ENCODE measurements at regions not wholly inside any gene's neighbourhood (a gene's known extent, or its start where the extent isn't known, plus 50 kb on each side); places are given as distances from the start of the nearest gene placed in this dataset.

DNA sequence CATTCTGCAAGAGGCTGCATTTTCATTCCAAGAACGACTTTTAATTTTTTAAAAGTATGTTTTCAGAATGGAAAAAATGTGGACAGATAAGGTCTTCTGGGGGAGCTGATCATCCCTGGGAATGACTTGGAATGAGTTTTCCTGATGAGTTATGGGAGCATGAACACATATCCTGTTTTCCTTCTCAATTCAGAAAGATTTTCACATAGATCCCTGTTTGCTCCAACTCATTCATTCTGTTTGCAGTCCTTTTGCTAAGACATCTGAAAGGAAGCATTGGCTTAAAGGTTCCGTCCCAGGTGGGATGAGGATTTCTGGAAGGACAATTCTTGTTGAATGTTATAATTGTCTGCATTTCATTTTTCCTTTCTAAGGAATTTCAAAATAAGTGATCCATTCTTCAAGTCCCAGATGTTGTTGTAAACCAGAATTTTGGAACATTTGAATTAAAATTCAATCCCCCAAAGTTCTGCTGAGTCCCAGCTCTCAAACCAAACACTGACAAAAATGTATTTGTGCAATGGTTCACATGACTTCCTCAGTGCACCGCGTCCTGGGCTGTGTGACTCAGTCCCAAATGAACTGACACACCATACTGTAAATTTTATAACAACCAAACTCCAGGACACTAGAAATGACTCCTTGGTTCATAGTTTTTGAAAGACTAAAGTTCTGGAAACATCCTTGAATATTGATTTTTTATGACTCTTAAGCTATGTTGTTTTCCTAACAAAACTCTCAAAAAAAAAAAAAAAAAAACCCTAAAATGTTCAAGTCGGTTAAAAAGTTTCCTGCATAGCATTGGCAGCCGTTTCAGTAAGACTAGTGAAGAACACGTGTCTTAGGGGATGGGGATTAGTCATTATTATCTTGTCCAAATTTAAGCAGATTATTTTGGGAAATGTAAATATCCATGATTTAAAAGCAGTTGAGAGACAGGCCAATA is 281.8 kb upstream of the TCF4 start:
- no peaks in the 10 kb centered on the region for H3K36me3 Mint-ChIP-seq (ENCODE audit: low read depth)
- H3K27ac Mint-ChIP-seq: no peak overlapping the region
- no peak overlapping the region for H3K4me3 Mint-ChIP-seq
- H3K9me3 Mint-ChIP-seq: no peaks in the 10 kb centered on the region
- H3K27me3 Mint-ChIP-seq: no peaks in the 10 kb centered on the region
- DNase-seq: no peak
- intact Hi-C loops (cut with micrococcal nuclease): no loop called here
- no peaks in the 10 kb centered on the region for H3K4me1 Mint-ChIP-seq

DNA sequence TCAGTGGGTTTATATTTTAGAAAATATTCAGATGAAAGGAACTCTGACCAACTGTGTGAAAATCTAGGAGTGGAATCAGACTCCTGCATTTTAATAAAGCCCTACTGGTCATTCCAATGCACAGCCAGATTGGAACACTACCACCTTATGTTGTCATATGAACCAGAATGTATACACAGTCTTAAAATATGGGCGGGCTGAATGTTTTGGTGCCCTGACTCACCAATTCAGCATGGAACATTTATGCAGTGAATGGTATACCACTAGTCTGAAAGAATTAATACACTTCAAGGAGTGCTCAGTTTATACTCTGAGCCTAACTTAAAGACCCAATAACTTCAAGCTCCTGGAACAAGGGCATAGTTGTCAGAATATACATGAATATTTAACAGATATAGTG is 280.9 kb upstream of the TCF4 start:
- no peak overlapping the region for H3K27ac Mint-ChIP-seq
- no peak overlapping the region for H3K4me3 Mint-ChIP-seq
- intact Hi-C loops (cut with micrococcal nuclease): no loop called here
- no peaks in the 10 kb centered on the region for H3K4me1 Mint-ChIP-seq
- H3K36me3 Mint-ChIP-seq (ENCODE audit: low read depth): no peaks in the 10 kb centered on the region
- DNase-seq: no peak
- no peaks in the 10 kb centered on the region for H3K9me3 Mint-ChIP-seq
- no peaks in the 10 kb centered on the region for H3K27me3 Mint-ChIP-seq

DNA sequence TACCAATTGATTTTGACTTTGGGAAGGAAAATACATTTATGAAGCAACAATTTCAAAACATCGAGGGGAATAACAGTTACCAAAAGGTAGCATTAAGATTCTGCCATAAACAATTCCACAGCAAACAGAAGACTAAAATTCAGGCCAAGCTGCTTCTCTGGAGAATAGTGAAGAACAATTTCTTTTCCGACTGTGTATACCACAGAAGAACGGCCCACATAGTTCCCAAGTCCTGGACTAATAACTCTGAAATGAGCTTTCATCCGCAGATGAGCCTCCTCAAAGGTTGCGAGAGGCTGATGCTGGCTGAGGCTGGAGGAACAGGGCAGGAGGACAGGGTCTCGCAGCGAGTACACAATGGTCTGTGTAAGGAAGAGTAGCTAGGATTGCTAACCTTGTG is 278.9 kb upstream of the TCF4 start:
- intact Hi-C loops (cut with micrococcal nuclease): no loop called here
- H3K4me3 Mint-ChIP-seq: no peak overlapping the region

DNA sequence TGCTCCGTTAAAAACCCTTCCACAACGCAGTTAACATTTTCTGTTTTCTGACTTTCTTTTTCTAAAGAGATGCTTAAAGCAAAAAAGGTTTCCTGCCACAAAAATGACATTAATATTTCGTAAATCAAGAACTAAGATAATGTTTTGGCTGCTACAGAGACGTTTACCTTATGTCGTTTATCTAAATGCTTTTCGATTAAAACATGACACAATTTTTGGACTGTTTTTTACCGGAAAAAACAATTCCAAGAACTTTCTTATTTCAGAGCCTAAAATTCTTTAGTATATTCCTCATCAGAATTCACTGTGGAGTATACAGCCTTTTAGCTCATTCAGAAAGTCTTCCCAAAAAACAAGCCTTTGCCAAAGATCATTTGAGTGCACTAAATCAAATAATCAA is 278.0 kb upstream of the TCF4 start:
- Mint-ChIP-seq H3K4me3 (no peak overlapping the region), H3K36me3 (ENCODE audit: low read depth) (no peaks in the 10 kb centered on the region), H3K4me1 (no peaks in the 10 kb centered on the region), H3K27ac (no peak overlapping the region), H3K9me3 (no peaks in the 10 kb centered on the region), H3K27me3 (no peaks in the 10 kb centered on the region)
- intact Hi-C loops (cut with micrococcal nuclease): no loop called here
- DNase-seq: no peak

More for the DNA sequence above, 278.9 kb upstream of the TCF4 start:
- H3K27me3 Mint-ChIP-seq: no peaks in the 10 kb centered on the region
- no peaks in the 10 kb centered on the region for H3K4me1 Mint-ChIP-seq
- H3K9me3 Mint-ChIP-seq: no peaks in the 10 kb centered on the region
- no peaks in the 10 kb centered on the region for H3K36me3 Mint-ChIP-seq (ENCODE audit: low read depth)
- no peak overlapping the region for H3K27ac Mint-ChIP-seq
- DNase-seq: no peak

DNA sequence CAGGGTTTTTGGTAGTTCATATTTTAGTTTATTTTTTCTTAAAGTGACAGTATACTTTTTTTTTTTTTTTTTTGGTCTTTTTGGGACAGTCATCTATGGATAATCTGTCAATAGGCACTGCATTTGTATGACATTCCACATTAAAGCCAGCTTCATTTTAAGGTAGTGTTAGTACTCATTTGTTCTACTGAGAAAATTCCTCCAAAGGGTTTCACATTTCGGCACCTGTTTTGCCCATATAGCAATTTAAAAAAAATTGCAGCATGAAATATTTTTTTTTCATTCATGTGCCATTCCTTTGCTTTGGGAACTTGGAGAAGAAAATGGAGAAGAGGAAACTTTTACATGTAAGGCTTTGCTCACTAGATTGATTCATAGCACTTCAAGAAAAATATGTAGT is 276.3 kb upstream of the TCF4 start:
- no peaks in the 10 kb centered on the region for H3K36me3 Mint-ChIP-seq (ENCODE audit: low read depth)
- no peak for DNase-seq
- H3K27ac Mint-ChIP-seq: no peak overlapping the region
- H3K27me3 Mint-ChIP-seq: no peaks in the 10 kb centered on the region
- intact Hi-C loops (cut with micrococcal nuclease): no loop called here
- no peaks in the 10 kb centered on the region for H3K4me1 Mint-ChIP-seq
- no peaks in the 10 kb centered on the region for H3K9me3 Mint-ChIP-seq
- H3K4me3 Mint-ChIP-seq: no peak overlapping the region

DNA sequence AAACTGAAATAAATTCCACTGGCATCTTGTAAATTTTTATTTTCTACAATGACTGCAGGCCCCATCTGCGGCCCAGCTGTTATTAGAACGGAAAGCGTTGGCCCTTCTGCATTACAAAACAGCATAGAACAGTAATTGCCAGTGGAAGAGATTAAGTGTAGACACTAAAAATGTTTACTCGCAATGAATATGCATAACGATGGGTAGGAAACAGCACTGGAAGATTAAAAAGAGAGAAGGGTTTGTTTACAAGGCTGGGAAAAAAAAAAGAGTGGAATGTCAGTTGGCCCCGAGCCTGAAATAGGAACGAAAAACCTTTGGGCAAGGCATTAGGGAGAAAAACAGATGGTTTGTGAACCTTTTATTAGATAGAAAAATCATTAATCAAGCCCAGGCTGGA is 275.9 kb upstream of the TCF4 start:
- H3K27me3 Mint-ChIP-seq: no peaks in the 10 kb centered on the region
- intact Hi-C loops (cut with micrococcal nuclease): no loop called here

DNA sequence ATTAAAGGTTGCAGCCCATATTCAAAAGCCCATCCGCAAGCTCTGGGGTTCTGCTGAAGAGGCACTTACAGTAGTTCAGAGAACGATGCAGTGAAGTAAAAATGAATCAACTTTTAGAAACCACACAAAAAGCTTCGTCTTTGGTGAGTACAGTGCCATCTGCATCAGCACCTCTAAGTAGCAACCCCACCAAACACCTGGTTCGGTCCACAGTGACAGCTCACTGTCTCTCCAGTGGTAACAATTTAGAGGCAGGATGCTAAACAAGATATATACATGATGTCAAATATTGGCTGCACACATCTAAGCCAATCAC is 275.4 kb upstream of the TCF4 start:
- H3K4me3 Mint-ChIP-seq: no peak overlapping the region
- H3K4me1 Mint-ChIP-seq: no peaks in the 10 kb centered on the region
- no peaks in the 10 kb centered on the region for H3K9me3 Mint-ChIP-seq
- no peaks in the 10 kb centered on the region for H3K27me3 Mint-ChIP-seq
- H3K36me3 Mint-ChIP-seq (ENCODE audit: low read depth): no peaks in the 10 kb centered on the region
- intact Hi-C loops (cut with micrococcal nuclease): no loop called here
- H3K27ac Mint-ChIP-seq: no peak overlapping the region
- no peak for DNase-seq

More for the DNA sequence above, 275.9 kb upstream of the TCF4 start:
- no peak overlapping the region for H3K4me3 Mint-ChIP-seq
- no peaks in the 10 kb centered on the region for H3K4me1 Mint-ChIP-seq
- H3K27ac Mint-ChIP-seq: no peak overlapping the region
- no peaks in the 10 kb centered on the region for H3K9me3 Mint-ChIP-seq
- no peak for DNase-seq
- H3K36me3 Mint-ChIP-seq (ENCODE audit: low read depth): no peaks in the 10 kb centered on the region

DNA sequence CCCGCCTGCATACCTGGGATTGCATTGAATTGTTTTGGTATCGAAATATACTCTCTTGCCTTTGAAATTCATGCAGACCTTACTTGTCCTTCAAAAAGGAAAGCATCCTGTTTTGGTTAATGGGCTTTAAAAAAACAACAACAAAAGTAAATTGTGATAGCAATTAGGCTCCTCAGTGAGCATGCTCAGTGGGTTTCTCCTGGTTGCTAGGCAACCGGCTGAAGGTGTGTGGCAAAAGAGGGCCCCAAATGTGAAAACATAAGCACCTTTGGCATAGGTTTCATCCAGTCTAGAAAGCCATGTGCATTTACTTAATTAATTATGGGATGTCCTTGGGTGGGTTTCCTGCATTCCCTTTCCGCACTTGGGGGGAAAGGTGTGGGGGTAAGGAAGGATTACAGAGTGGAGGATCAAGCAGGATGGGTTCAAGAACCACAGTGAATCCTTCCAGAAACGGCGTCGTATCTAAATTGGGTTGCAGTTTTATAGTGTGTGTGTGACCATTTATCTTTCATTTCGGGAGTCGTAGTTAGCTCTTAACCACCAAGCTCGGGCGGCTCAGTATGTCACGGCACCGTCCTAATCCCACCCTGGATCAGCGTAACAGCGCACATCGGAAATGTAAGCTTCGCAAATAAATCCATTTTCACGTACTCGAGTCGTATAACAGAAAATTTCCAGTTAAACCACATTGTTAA is 274.9 kb upstream of the TCF4 start:
- Mint-ChIP-seq H3K9me3 (no peaks in the 10 kb centered on the region), H3K36me3 (ENCODE audit: low read depth) (no peaks in the 10 kb centered on the region), H3K27ac (no peak overlapping the region), H3K4me1 (no peaks in the 10 kb centered on the region), H3K4me3 (no peak overlapping the region), H3K27me3 (no peaks in the 10 kb centered on the region)
- intact Hi-C loops (cut with micrococcal nuclease): no loop called here
- DNase-seq: no peak

DNA sequence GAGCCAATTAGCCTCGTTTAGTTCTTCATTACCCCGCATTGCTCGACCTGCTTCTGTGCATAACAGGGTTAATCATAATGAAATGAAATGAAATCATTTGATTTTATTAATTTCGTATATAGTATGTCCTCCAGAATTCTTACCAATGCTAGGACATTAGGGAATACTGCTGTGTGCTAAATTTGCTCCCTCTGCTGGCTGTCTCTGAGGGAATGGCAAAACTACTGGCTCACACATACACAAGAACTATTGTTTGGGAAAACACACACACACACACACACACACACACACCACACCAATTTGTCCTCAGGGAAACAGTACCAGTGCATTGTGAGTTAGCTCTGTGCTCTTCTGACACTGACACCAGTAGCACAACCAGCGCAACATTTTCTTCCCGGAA is 273.3 kb upstream of the TCF4 start:
- H3K27ac Mint-ChIP-seq: no peak overlapping the region
- intact Hi-C loops (cut with micrococcal nuclease): no loop called here
- H3K4me1 Mint-ChIP-seq: no peaks in the 10 kb centered on the region
- no peaks in the 10 kb centered on the region for H3K36me3 Mint-ChIP-seq (ENCODE audit: low read depth)
- H3K27me3 Mint-ChIP-seq: no peaks in the 10 kb centered on the region
- no peak for DNase-seq
- H3K4me3 Mint-ChIP-seq: no peak overlapping the region
- H3K9me3 Mint-ChIP-seq: no peaks in the 10 kb centered on the region

DNA sequence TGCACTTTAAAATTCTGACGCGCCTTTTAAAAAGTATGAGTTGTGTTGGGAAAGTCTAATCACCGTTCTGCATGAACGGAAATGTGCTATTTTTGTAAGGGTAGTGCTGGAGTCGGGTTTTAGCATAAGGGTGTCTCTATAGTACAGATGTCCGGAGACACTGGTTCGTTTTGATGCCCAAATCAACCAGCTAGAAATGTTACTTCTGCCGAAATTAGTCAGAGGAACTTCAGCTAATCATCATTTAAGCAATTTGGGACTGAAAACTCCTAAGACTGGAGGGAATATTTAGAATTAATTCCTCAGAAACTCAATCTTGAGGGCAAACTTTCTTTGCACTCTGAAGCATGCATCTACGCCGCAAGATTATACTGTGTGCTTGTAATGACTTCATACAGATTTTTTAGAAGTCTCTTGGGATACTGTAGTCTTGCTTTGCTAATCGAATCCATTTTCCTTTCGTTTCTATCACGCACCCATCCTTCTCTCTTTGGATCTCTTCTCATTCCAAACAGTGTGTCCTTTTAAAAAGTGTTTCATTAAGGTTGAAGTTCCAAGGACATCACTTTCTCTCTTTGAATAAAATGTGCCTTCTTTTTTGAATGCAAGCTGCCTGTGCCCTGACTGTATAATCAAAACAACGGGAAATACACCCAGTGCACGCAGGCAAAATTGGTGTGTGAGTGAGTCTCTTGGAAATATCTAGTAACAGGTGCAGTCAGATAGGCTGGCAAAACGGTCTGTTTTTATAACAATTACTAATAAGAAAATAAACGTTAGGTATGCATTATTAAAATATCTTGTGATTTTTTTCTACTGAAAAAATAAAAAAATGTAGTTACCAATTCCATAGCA is 270.9 kb upstream of the TCF4 start:
- Mint-ChIP-seq H3K9me3 (no peaks in the 10 kb centered on the region), H3K4me3 (no peak overlapping the region), H3K4me1 (no peaks in the 10 kb centered on the region), H3K27ac (no peak overlapping the region), H3K27me3 (no peaks in the 10 kb centered on the region), H3K36me3 (ENCODE audit: low read depth) (no peaks in the 10 kb centered on the region)
- DNase-seq: no peak
- intact Hi-C loops (cut with micrococcal nuclease): no loop called here

DNA sequence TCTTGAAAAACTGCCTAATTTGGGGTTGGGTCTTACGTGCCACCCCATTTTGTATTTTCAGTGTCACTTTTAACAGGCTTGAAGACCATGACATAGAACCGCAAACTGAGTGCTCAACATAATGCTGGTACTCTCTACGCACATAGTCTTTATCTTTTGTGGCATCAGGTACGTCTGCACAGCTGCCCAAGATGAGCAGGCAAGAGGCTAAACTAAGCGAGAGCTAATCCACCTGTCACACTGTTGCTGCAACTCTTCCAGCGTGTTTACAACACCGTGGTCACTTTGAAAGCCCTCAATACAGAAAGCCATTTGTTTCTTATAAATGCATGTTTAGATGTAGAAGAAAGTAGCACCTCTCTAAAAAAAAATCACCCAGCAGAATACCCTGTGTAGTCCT is 270.0 kb upstream of the TCF4 start:
- H3K27me3 Mint-ChIP-seq: no peaks in the 10 kb centered on the region
- H3K27ac Mint-ChIP-seq: no peak overlapping the region
- no peak overlapping the region for H3K4me3 Mint-ChIP-seq
- intact Hi-C loops (cut with micrococcal nuclease): no loop called here
- DNase-seq: no peak
- H3K36me3 Mint-ChIP-seq (ENCODE audit: low read depth): no peaks in the 10 kb centered on the region
- H3K9me3 Mint-ChIP-seq: no peaks in the 10 kb centered on the region
- H3K4me1 Mint-ChIP-seq: no peaks in the 10 kb centered on the region

DNA sequence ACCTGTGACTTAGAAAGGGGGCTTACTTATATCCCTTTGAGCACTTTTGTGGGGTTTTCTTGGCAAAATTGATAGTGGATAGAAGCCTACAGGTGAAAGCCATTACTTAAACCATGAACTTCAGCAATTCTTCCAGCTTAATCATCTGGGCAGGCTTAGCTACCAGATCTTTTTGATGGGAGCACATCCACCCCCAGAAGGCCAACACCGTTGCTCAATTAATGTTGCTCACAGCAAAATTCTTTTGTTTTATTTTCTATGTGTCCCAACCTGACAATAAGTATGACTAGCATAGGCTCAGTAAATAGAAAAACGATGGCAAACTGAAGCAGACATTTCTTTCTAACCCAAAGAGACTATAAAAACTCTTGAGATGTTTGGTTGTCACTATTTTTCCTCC is 269.4 kb upstream of the TCF4 start:
- Mint-ChIP-seq H3K27me3 (no peaks in the 10 kb centered on the region), H3K4me3 (no peak overlapping the region), H3K27ac (no peak overlapping the region), H3K9me3 (no peaks in the 10 kb centered on the region), H3K36me3 (ENCODE audit: low read depth) (no peaks in the 10 kb centered on the region), H3K4me1 (no peaks in the 10 kb centered on the region)
- intact Hi-C loops (cut with micrococcal nuclease): no loop called here
- no peak for DNase-seq

DNA sequence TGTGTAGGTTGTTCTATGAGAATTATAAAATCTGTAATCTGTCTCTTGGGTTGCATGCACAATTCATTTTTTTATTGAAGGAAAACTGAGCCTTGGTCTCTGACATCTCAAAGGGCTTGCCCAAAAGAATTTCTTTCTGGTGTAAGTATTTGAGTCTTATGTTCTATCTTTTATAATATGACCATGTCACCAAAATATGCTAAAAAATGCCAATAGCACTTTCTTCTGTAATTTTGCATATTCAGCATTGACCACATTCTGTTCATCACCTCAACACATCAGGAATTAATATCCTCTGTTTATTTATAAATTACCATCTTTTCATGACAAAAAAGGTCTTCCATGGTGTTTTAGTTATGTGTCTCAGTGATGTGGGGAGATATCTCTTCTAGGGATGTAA is 268.7 kb upstream of the TCF4 start:
- no peak overlapping the region for H3K27ac Mint-ChIP-seq
- no peak overlapping the region for H3K4me3 Mint-ChIP-seq
- intact Hi-C loops (cut with micrococcal nuclease): no loop called here
- H3K27me3 Mint-ChIP-seq: no peaks in the 10 kb centered on the region
- no peak for DNase-seq
- H3K4me1 Mint-ChIP-seq: no peaks in the 10 kb centered on the region
- H3K36me3 Mint-ChIP-seq (ENCODE audit: low read depth): no peaks in the 10 kb centered on the region
- no peaks in the 10 kb centered on the region for H3K9me3 Mint-ChIP-seq

DNA sequence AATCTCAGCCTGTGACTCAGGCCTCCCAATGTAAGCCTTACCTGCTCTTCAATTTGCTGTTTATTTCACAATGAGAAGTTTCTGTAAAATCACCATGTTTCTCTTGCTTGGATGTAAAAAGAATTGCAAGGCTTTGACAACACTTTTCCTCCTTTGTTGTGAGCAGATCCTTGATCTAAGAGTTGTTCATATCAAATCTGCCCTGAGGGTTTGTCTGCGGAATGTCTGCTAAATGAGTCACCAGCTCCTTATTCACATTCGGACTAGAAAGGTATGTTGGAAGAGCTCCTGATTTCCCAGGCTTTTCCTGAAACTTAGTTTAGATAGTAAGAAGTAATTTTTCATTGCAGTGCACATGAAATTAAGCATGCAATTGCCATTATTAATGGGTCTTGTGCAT is 268.2 kb upstream of the TCF4 start:
- intact Hi-C loops (cut with micrococcal nuclease): no loop called here

More for the DNA sequence above, 268.2 kb upstream of the TCF4 start:
- H3K27ac Mint-ChIP-seq: no peak overlapping the region
- H3K4me3 Mint-ChIP-seq: no peak overlapping the region
- H3K9me3 Mint-ChIP-seq: no peaks in the 10 kb centered on the region
- no peak for DNase-seq
- H3K36me3 Mint-ChIP-seq (ENCODE audit: low read depth): no peaks in the 10 kb centered on the region
- no peaks in the 10 kb centered on the region for H3K27me3 Mint-ChIP-seq
- H3K4me1 Mint-ChIP-seq: no peaks in the 10 kb centered on the region

Measured in activated CD4-positive, alpha-beta T cell treated with anti-CD3 and anti-CD28 coated beads, Interleukin-2, amount 10 ng/mL, durations not matched to agents 24 days and 14 days (primary cell).